ENCODE measurements at regions not wholly inside any gene's neighbourhood (a gene's known extent, or its start where the extent isn't known, plus 50 kb on each side); places are given as distances from the start of the nearest gene placed in this dataset.
A peak's percentile ranks its signal among the peaks of the same experiment; 100 is the strongest.
"Not testable (repeated sequence)": the region's sequence is repeated elsewhere in the genome, so short reads cannot be mapped to it uniquely, and the experiment has no call there.

GRCh38 chr1:229005097-229005496 lies 265.8 kb upstream of the RAB4A start:
- H3K4me1 ChIP-seq = no peaks in the 10 kb centered on the region
- no peaks in the 10 kb centered on the region for H3K36me3 ChIP-seq
- TF ChIP-seq CTCF (IDR thresholded peaks at IDR 0.05) (no peak), POLR2A (IDR thresholded peaks at IDR 0.05) (no peak)
- H3K4me3 ChIP-seq = no peak overlapping the region
- no peaks in the 10 kb centered on the region for H3K9me3 ChIP-seq
- no peaks in the 10 kb centered on the region for H3K27me3 ChIP-seq
- peak in 1 of 3 donors; percentile 27 for DNase-seq
- no peak overlapping the region for H3K27ac ChIP-seq

GRCh38 chr1:229005556-229005955 lies 265.4 kb upstream of the RAB4A start:
- no peaks in the 10 kb centered on the region for H3K9me3 ChIP-seq
- no peaks in the 10 kb centered on the region for H3K4me1 ChIP-seq
- H3K4me3 ChIP-seq = no peak overlapping the region
- H3K27me3 ChIP-seq = no peaks in the 10 kb centered on the region
- H3K36me3 ChIP-seq = no peaks in the 10 kb centered on the region
- no peak for DNase-seq
- no peak overlapping the region for H3K27ac ChIP-seq
- no peak for TF ChIP-seq POLR2A (IDR thresholded peaks at IDR 0.05)
- TF ChIP-seq CTCF (IDR thresholded peaks at IDR 0.05) = no peak

GRCh38 chr1:229006121-229006870 lies 264.6 kb upstream of the RAB4A start:
- no peaks in the 10 kb centered on the region for H3K27me3 ChIP-seq
- no peak overlapping the region for H3K4me3 ChIP-seq
- H3K36me3 ChIP-seq = no peaks in the 10 kb centered on the region
- TF ChIP-seq CTCF (IDR thresholded peaks at IDR 0.05) = no peak
- no peak for TF ChIP-seq POLR2A (IDR thresholded peaks at IDR 0.05)
- H3K27ac ChIP-seq = no peak overlapping the region
- peak in 1 of 3 donors; percentile 18 for DNase-seq
- no peaks in the 10 kb centered on the region for H3K9me3 ChIP-seq
- H3K4me1 ChIP-seq = no peaks in the 10 kb centered on the region

GRCh38 chr1:229007167-229007566 lies 263.7 kb upstream of the RAB4A start:
- Histone ChIP-seq H3K36me3 (no peaks in the 10 kb centered on the region), H3K4me1 (no peaks in the 10 kb centered on the region), H3K9me3 (no peaks in the 10 kb centered on the region), H3K4me3 (no peak overlapping the region), H3K27ac (no peak overlapping the region), H3K27me3 (no peaks in the 10 kb centered on the region)
- DNase-seq = peak in 1 of 3 donors; percentile 26
- TF ChIP-seq POLR2A (IDR thresholded peaks at IDR 0.05) = no peak
- TF ChIP-seq CTCF (IDR thresholded peaks at IDR 0.05) = no peak

- Histone ChIP-seq H3K27ac (no peak overlapping the region), H3K36me3 (no peaks in the 10 kb centered on the region), H3K9me3 (no peaks in the 10 kb centered on the region), H3K4me1 (no peaks in the 10 kb centered on the region), H3K4me3 (no peak overlapping the region), H3K27me3 (no peaks in the 10 kb centered on the region)
- TF ChIP-seq POLR2A (IDR thresholded peaks at IDR 0.05) = no peak
- no peak for TF ChIP-seq CTCF (IDR thresholded peaks at IDR 0.05)
- DNase-seq = peak in 1 of 3 donors; percentile 7
Measured at GRCh38 chr1:229007701-229008100, 263.2 kb upstream of the RAB4A start.

- DNase-seq, H3K27ac ChIP-seq, H3K27me3 ChIP-seq, H3K4me1 ChIP-seq, H3K4me3 ChIP-seq, H3K9me3 ChIP-seq, H3K36me3 ChIP-seq: not testable (repeated sequence)
Measured at GRCh38 chr1:229008347-229008746, 262.6 kb upstream of the RAB4A start.

Measured in Peyer's patch (tissue), 4 donors.